GM18517 (cell line): ENCODE measurements at regions not wholly inside any gene's neighbourhood (a gene's known extent, or its start where the extent isn't known, plus 50 kb on each side); places are given as distances from the start of the nearest gene placed in this dataset.

Experiments
- ATAC-seq: cut with Tn5 transposase; IDR thresholded peaks from one replicate; pipeline ENCODE4 v1.9.1; 2021; ENCODE audit warnings: mild to moderate bottlenecking, moderate library complexity; ENCODE audit not compliant: unreplicated experiment

DNA sequence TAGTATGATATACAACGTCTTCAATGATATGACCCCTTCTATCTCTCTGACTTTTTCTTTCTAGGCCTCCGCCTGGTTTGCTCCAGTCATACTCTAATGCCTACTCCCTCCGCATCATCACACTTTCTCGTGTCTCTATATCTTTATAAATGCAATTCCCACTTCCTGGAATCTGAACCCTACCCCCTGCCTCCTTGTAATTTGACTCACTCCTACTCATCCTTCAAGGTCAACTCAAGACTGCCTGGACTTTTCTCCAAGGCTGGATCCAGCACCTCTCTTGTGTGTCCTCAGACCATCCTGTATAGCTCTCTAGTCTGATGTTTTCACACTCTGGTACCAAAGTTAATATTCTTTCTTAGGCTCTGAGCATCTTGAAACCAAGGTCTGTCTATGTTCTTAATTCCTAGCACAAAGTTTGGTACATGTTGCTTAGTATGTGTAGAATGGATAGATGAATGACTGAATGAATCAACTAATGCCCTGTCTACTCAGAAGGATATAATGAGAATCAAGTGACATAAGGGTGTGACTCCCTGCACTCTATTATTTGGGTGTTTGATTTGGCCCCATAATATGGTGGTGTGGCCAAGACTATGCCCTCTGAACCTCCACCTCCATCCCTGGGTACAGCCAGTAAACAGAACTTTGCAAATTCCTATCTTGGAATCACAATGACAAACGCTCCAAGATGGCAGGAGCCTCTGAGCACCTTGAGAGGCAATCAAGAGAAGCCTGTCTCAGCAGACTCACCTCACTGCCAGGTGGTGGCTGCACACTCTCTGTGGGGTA lies 74.3 kb upstream of the SERP2 start:
- ATAC-seq, result no peak

GRCh38 chr13:44300895-44301638 lies 72.6 kb upstream of the SERP2 start:
- ATAC-seq, result peak; percentile 86

DNA sequence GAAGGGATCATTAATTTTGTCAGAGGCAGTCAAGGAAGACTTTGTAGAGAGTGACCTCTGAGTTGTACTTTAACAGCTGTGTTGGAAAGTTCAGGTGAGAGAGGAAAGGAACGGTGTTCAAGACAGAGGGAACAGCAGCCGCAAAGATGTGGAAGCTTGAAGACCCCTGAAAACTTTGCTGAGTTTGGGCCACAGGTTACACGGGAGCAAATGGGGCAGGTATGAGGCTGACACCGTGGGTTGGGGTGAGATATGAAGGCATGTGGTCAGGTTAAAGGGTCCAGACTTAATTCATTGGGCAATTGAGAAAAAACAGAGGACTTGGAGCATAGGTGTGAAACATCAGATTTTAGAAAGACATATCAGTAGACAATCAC lies 72.0 kb upstream of the SERP2 start:
- ATAC-seq, result no peak

- ATAC-seq, result no peak
Observed at GRCh38 chr13:44302233-44302632, 71.4 kb upstream of the SERP2 start.

DNA sequence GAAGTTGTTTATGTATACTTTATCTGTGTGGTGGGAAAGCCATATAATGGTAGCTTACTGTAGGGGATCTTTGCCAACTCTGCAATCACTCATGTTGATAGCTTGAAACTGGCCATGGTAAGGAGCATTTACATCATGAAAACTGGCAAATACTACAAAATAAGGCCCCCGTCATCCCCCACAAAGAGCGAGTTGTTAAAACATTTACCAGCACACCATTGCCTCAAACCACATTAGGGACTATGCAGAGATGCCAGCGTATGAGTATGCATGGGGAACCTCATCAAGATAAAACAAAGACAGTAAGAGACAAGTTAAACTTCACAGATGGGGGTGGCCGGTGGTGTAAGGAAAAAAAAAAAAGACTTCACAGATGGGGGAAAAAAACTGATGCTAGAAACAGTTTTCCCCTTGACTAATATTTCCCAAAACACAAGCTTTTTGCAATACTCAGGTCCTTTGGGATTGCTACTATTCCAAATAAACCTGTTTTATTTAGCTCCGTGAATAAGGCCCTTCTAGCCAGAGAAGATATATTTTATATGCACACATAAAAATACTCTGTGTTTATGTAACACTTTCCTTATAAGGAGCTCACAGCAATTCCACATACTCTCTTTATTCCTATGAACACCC lies 70.6 kb upstream of the SERP2 start:
- ATAC-seq, result no peak

DNA sequence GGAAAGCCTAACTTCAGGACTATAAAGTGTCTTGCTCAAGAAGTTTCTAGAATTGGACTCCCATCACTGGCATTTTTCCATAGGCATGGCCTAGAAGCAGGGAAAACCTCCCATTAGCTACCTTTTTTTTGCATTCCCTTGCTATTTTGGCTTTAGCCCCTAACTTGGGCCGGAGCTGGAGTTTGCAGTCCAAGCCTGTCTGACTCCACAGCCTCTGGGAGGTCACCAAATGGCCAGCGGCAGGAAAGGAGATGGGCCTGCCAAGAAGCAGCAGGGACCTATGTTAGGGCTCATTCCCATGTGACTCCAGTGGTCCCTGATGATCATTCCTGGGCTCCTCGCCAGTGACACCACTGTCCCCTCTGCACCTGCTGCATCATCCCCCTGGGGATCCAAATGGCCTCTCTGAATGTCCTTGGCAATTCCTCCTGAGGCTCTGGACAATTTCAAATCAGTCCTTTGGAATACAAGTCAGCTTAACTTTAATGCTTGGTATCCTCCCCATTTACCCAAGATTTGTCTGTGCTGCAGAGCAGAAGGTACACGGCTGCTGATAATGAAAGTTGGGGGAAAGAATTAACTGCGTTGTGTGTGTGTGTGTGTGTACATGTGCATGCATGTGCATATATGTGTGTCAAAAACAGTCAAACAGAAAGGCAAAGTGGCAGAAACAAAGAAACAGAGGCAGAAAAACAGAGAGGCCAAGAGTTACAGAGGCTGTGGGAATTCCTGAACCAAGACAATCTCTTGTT lies 69.8 kb upstream of the SERP2 start:
- ATAC-seq, result no peak

GRCh38 chr13:44304433-44304725 lies 69.2 kb upstream of the SERP2 start:
- ATAC-seq, result no peak

DNA sequence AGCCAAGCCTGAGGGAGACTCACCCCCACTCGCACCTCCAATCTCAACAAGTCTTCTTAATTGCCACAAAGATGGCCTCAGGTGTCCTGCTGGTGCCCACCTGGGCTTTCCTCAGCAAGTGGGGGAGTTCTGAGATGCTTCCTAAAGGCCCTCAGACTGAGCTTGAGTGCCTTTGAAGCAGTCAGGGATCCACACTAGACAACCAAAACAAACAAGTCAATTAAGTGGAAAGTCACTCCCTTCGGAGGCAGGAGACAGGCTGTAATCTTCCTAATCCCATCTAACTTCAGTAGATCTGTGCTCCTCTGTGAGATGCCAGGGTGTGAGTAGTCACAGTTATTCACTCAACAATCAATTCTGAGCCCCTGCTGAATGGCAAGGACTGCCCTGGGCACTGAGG lies 68.3 kb upstream of the SERP2 start:
- ATAC-seq, result no peak

- no peak for ATAC-seq
Observed at GRCh38 chr13:44305917-44306370, 67.7 kb upstream of the SERP2 start.

DNA sequence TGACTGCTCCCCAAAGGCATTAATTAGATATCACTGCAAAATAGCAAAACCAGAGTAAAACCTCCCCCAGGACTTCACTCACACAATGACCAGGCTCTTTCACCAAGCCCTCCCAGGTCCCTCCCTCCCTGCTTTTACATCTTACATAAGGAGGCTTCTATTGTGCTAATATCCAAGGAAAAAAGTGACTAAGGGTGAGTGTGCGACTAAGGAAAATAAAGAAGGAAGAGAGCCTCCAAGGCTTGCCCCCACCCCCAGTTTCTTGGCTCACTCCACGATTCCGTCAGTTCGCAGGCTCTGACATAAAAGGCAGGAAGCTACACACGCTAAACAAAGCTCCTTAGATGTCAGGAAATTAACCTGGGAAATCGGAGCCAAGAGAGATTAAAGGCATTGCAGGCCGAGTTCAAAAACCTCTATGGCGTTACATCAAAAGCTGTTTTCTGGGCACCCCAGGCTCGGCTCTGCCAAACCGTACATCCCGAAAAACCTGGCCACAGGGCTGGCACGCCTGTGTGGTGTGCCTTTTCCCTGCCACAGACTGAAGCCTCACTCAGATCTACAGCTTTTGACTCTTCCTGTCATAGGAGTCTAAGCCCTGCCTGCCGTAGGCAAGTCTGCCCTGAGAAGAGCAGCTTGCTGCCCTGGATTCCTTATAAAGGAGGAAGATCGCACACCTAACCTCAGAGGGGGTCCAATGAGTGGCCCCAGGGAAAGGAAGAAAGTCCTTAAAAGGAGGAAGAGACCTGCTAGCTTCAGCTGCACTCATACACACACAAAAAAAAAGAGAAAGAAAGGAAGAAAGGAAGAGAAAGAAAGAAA lies 67.0 kb upstream of the SERP2 start:
- ATAC-seq, result no peak

DNA sequence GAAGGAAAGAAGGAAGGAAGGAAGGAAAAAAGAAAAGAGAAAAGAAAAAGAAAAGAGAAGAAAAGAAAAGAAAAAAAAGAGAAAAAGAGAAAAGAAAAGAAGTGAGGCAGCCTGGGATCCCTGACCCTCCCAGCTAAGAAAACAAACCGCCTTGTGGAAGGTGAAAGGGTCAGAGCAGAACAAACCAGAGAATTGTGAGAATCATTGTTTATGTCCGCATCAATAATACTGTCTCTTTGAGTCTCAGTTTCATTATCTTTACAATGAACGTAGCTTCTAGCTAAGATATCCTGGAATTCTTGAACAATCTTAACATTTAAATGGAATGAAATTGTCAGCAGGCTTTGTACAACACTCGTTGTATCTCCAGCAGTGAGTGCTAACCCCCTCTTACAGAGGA lies 66.4 kb upstream of the SERP2 start:
- ATAC-seq, result no peak

DNA sequence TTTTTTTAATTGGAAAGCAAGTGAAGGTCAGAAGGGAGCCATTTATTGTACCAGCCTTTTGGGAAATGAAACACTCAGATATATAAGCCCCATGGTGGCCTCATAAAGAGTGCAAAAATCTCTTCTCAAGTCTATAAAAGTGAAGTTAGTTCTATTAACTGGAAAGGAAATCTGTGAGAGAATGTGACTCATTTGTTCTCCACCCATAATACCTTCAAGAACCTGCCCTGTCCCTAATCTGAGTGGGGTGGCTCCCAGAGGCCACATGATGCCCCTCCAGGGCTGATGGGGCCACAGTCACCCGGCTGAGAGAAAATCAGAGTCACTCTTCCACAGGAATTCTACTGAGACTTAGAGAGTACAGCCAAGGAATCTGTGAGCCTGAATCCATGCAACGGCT lies 65.8 kb upstream of the SERP2 start:
- ATAC-seq, result no peak

- ATAC-seq, result no peak
Observed at GRCh38 chr13:44308352-44308751, 65.3 kb upstream of the SERP2 start.

GRCh38 chr13:44309794-44310757 lies 63.5 kb upstream of the SERP2 start:
- ATAC-seq, result no peak

DNA sequence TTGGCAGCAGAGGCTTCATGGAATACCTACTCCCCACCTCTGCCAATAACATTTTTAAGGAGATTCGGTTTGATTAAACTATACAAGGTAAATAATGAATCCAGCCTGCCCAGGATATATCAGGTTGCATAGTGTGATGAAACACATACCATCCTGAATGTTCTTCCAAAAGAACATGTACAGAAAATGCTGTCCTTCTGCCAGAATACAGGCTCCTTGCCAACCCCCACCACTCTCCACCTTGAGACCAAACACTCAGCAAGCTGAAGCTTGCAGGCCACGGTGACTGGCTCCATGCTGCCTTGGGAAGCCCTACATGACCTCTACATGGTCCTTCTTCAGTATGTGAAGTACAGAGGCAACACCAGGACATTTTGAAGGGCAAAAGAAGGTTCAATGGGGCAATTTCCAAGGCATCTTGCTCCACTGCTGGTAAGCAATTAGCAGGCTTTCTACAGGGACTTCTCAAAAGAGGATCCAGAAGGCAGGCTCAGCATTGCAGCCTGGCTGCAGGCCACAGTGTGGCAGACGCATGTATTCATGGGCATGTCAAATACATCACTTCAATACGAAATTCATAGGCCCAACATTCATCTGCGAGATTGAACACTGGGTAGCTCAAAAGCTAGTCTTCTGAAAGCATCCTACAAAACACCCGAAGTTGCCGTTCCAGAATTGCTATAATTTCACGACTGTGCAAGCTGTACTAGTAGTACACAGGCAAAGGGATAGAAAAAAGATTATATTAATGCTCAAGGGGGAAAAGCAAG lies 62.4 kb upstream of the SERP2 start:
- no peak for ATAC-seq

DNA sequence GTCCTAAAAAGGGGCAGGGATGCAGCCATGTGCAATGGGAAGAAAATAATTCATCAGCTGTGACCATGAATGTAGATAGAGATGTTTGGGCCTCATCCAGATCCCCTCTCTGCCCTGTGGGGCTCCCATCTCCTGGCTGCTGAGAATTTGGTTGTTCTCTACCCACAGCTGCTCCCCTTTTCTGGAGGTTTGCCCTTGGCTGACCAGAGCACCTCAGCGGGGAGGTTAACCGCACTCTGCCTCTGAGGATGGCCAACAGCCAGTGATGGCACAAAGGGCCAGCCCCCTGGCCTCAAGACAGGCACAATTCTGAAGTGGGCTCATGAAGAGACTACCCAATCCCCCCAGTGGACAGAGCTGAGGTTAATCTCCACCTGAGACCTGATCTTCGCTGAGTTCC lies 61.5 kb upstream of the SERP2 start:
- no peak for ATAC-seq

- no peak for ATAC-seq
Observed at GRCh38 chr13:44312834-44313551, 60.6 kb upstream of the SERP2 start.

DNA sequence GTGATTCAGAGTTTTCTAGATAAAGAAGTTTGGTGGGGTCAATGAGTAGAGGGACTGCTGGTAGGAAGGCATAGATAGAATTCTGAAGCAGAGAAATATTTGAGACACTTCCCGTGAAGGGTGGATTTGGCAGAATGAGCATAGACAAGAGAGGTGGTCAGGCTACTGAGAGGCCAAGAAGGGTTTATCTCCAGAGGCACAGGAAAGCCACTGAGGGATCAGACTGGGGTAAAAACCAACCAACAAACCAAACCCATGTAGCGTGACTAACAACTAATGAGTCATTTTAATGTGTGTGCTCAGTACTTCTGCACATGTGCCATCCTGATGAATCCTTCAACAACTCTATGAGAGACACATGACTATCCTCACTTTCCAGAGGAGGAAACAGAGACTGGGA lies 60.0 kb upstream of the SERP2 start:
- no peak for ATAC-seq
